Coronary artery (tissue), 2 donors: ENCODE measurements at regions not wholly inside any gene's neighbourhood (a gene's known extent, or its start where the extent isn't known, plus 50 kb on each side); places are given as distances from the start of the nearest gene placed in this dataset.

ENCODE experiments used
- DNase-seq: peaks from one replicate; pipeline ENCODE4 v3.0.0-alpha.2; 2017; ENCODE audit warnings: low spot score
- H3K27ac ChIP-seq, 2 donors: fragments of 200-600 bp; sonication (generic); one replicate each; pipeline ENCODE4 v1.5.1; 2016 to 2019
- H3K4me3 ChIP-seq: fragments of 200-600 bp; sonication (generic); 2 replicates; pipeline ENCODE4 v1.5.1; 2016; ENCODE audit warnings: mild to moderate bottlenecking, moderate library complexity
- CTCF ChIP-seq: fragments of 200-600 bp; sonication (generic); IDR thresholded peaks from one replicate; pipeline ENCODE4 v1.5.1; 2019; ENCODE audit warnings: antibody characterized with exemption

DNA sequence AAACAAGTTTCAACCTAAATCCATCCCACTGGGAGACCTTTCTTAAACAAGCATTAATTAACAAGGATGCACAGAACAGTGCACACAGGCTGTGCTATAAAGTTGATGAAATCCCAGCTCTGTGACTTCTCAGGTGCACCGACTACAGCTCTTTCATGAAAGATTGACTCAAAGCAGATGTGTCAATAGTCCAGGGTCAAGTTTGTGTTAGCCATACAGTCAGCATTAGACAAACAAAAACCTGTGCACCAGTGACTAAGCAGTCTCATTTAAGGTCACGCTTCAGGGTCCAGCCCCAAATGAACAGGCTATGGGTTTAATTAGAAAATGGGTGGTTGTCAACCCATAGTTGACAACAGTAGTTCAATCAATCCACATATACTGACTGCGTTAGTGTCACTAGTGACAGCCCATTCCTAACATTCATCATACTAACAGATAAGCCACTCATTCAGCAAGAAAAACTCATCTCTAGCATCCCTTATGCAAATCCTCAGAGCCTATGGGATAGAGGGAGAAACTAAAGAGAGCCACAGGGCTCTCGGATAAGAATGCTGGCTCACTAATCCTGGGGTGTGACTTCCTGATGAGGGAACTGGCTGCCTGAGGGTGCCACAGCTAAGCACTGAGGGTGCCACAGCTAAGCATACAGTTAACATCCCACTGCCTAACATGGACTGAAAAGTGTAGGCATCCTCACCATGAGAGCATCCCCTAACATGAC is 84.1 kb downstream of the WNT5A start:
- TF ChIP-seq CTCF, result no peak
- Histone ChIP-seq H3K4me3 (no peak overlapping the region), H3K27ac (no peak overlapping the region)
- no peak for DNase-seq

DNA sequence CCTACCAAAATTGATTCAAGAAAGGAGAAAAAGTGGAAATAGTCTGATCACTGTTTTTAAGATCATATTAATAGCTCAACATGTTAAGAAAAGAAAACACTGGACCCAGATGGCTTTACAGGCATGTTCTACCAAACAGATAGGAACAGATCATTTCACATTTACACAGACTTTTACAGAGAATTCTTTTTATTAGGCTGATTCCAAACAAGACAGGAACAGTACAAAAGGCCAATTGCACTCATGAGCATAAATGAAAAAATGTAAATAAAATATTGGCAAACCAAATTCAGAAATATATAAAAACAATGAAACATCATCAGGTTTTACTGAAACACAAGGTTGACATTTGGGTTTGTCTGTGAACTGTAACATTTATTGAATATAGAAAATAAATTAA is 106.5 kb downstream of the WNT5A start:
- Histone ChIP-seq H3K27ac (no peak overlapping the region), H3K4me3 (no peak overlapping the region)
- no peak for DNase-seq
- TF ChIP-seq CTCF, result no peak

- DNase-seq, result no peak
- Histone ChIP-seq H3K4me3 (no peak overlapping the region), H3K27ac (no peak overlapping the region)
- TF ChIP-seq CTCF, result no peak
These were observed 110.3 kb downstream of the WNT5A start for GRCh38 chr3:55376753-55377347.

DNA sequence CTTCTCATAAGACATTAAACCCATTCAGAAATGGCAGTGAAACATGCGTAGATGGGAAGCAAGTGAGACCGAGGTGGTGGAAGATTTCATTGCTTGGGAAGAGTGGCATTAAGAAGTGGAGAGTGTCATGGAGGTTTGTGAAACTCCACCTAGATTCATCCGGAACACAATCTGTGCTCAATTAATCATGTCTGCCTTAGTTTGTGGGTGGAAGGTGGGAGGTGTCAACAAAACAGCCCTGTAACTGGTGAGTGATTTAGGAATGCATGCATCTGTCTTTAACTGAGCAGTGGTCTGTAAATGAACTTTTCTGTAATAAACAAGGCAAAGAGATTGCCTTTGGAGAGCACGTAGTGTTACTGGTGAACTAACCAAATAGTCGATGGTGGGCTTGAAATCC is 113.7 kb downstream of the WNT5A start:
- DNase-seq, result no peak
- Histone ChIP-seq H3K27ac (no peak overlapping the region), H3K4me3 (no peak overlapping the region)
- TF ChIP-seq CTCF, result no peak

DNA sequence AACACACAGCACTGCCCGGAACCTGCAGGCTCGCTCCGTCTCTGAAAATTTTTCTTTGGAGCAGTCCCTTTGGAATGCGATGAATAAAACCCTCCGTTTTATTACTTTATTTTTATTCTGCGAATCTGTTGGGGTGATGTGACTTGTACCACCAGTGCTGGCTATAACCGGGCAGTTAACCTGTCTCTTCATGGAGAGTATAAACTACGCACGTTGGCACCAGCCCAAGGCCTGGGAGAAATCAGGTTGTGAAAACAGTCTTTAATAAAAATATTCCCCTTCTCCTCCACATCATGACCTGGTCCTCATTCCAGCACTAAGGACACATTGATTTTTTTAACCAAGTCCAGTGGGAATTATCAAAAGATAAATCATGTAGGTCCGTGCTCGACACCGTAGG is 116.8 kb downstream of the WNT5A start:
- Histone ChIP-seq H3K27ac (no peak overlapping the region), H3K4me3 (no peak overlapping the region)
- no peak for DNase-seq
- TF ChIP-seq CTCF, result no peak

DNA sequence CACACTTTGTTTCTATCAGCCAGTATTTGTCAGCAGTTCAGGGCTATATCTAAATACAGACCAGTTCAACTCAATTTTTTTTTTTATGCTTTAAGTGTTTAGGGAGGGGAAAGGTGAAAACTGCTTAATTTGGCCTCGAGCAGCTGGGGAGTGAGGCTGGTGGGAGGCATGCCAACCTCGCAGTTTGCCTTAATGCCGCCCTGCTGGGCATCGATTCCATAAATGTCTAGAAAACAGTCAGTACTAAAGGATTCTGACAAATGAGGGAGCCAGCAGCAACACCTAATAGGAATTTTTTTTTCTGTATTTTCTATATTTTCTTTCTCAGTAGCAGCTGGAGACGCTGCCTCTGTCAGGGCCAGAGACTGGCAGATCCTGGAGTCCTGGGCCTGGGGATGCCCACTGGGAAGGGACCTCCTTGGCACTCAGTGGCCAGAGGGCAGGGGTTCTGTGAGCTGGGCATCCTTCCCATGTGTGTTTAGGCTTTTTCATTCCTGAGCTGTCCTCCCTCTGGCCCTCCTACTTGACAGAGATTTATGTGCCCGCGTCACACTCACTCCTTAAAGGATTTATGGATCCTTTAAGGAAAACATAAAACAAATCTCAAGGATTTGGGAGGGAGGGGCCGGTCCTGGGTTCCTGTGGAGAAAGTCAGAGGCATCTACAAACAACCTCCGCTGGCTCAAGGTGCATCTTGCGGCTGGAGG is 117.8 kb downstream of the WNT5A start:
- H3K27ac ChIP-seq, result no peak overlapping the region
- H3K4me3 ChIP-seq, result no peak overlapping the region
- DNase-seq, result no peak
- TF ChIP-seq CTCF, result no peak
